Activated T-cell treated with anti-CD3 and anti-CD28 coated beads, Interleukin-2, amount 50 U/mL, for 4 hours (primary cell): ENCODE measurements at regions not wholly inside any gene's neighbourhood (a gene's known extent, or its start where the extent isn't known, plus 50 kb on each side); places are given as distances from the start of the nearest gene placed in this dataset.
"Not testable (repeated sequence)": the region's sequence is repeated elsewhere in the genome, so short reads cannot be mapped to it uniquely, and the experiment has no call there.

Source experiments
- ATAC-seq, 2 donors: fragments of 200-7000 bp; cut with Tn5 transposase; one replicate each; pipeline ENCODE4 v1.10.0; 2021
- DNase-seq: peaks from one replicate; pipeline ENCODE4 v3.0.0-alpha.2; 2020
- H3K27me3 Mint-ChIP-seq: one replicate; pipeline ENCODE4 v1.8.0; 2021; ENCODE audit warnings: low read depth, mixed read lengths
- H3K36me3 Mint-ChIP-seq: one replicate; pipeline ENCODE4 v1.8.0; 2022; ENCODE audit warnings: mixed read lengths; ENCODE audit not compliant: insufficient read depth
- H3K4me1 Mint-ChIP-seq: one replicate; pipeline ENCODE4 v1.8.0; 2021; ENCODE audit warnings: low read depth, mixed read lengths
- H3K4me3 Mint-ChIP-seq: one replicate; pipeline ENCODE4 v1.8.0; 2021; ENCODE audit warnings: mild to moderate bottlenecking, moderate library complexity, mixed read lengths
- H3K9me3 Mint-ChIP-seq: one replicate; pipeline ENCODE4 v1.8.0; 2021; ENCODE audit warnings: mixed read lengths

- Mint-ChIP-seq H3K9me3 (no peaks in the 10 kb centered on the region), H3K4me1 (no peaks in the 10 kb centered on the region), H3K4me3 (no peak overlapping the region), H3K27me3 (no peaks in the 10 kb centered on the region), H3K36me3 (no peaks in the 10 kb centered on the region)
- ATAC-seq (no peak), DNase-seq (no peak)
Measured at GRCh38 chr2:53035153-53035552, 732.5 kb upstream of the CHAC2 start.

GRCh38 chr2:53033411-53033810, 734.2 kb upstream of the CHAC2 start:
- ATAC-seq (no peak), DNase-seq (no peak)
- Mint-ChIP-seq H3K4me1 (no peaks in the 10 kb centered on the region), H3K4me3 (no peak overlapping the region), H3K36me3 (no peaks in the 10 kb centered on the region), H3K27me3 (no peaks in the 10 kb centered on the region), H3K9me3 (no peaks in the 10 kb centered on the region)

- Mint-ChIP-seq H3K9me3 (peaks cover 4% of the 10 kb centered on the region), H3K4me1 (no peaks in the 10 kb centered on the region), H3K27me3 (no peaks in the 10 kb centered on the region), H3K4me3 (no peak overlapping the region), H3K36me3 (no peaks in the 10 kb centered on the region)
- DNase-seq, result no peak
- no peak for ATAC-seq
Measured at GRCh38 chr2:53028746-53029423, 738.7 kb upstream of the CHAC2 start.

GRCh38 chr2:53028225-53028624, 739.4 kb upstream of the CHAC2 start:
- peaks cover 9% of the 10 kb centered on the region for H3K9me3 Mint-ChIP-seq
- no peaks in the 10 kb centered on the region for H3K4me1 Mint-ChIP-seq
- DNase-seq, result no peak
- H3K36me3 Mint-ChIP-seq, result no peaks in the 10 kb centered on the region
- H3K4me3 Mint-ChIP-seq, result no peak overlapping the region
- H3K27me3 Mint-ChIP-seq, result peaks cover 4% of the 10 kb centered on the region
- no peak for ATAC-seq

GRCh38 chr2:53022248-53022647, 745.4 kb upstream of the CHAC2 start:
- not testable (repeated sequence) for H3K4me3 Mint-ChIP-seq, H3K4me1 Mint-ChIP-seq, ATAC-seq, DNase-seq, H3K27me3 Mint-ChIP-seq, H3K36me3 Mint-ChIP-seq
- H3K9me3 Mint-ChIP-seq, result peaks cover 10% of the 10 kb centered on the region

GRCh38 chr2:53021828-53022227, 745.8 kb upstream of the CHAC2 start:
- Mint-ChIP-seq H3K27me3 (peaks cover 4% of the 10 kb centered on the region), H3K36me3 (no peaks in the 10 kb centered on the region), H3K4me1 (no peaks in the 10 kb centered on the region), H3K4me3 (no peak overlapping the region), H3K9me3 (peaks cover 10% of the 10 kb centered on the region)
- DNase-seq (no peak), ATAC-seq (no peak)

GRCh38 chr2:53021292-53021691, 746.3 kb upstream of the CHAC2 start:
- ATAC-seq, result no peak
- Mint-ChIP-seq H3K4me1 (no peaks in the 10 kb centered on the region), H3K9me3 (peaks cover 10% of the 10 kb centered on the region)

GRCh38 chr2:53018825-53019425, 748.7 kb upstream of the CHAC2 start:
- DNase-seq, result no peak
- Mint-ChIP-seq H3K27me3 (peaks cover 4% of the 10 kb centered on the region), H3K4me3 (no peak overlapping the region), H3K36me3 (no peaks in the 10 kb centered on the region), H3K4me1 (no peaks in the 10 kb centered on the region), H3K9me3 (peaks cover 10% of the 10 kb centered on the region)
- no peak for ATAC-seq

More at GRCh38 chr2:53021292-53021691, 746.3 kb upstream of the CHAC2 start:
- DNase-seq, result no peak
- Mint-ChIP-seq H3K4me3 (no peak overlapping the region), H3K36me3 (no peaks in the 10 kb centered on the region), H3K27me3 (peaks cover 4% of the 10 kb centered on the region)

GRCh38 chr2:53006980-53007379, 760.6 kb upstream of the CHAC2 start:
- Mint-ChIP-seq H3K4me3 (no peak overlapping the region), H3K9me3 (peaks cover 3% of the 10 kb centered on the region), H3K36me3 (no peaks in the 10 kb centered on the region), H3K4me1 (no peaks in the 10 kb centered on the region), H3K27me3 (peaks cover 2% of the 10 kb centered on the region)
- ATAC-seq, result no peak
- no peak for DNase-seq

GRCh38 chr2:53004413-53004812, 763.2 kb upstream of the CHAC2 start:
- H3K27me3 Mint-ChIP-seq, result peaks cover 2% of the 10 kb centered on the region
- no peaks in the 10 kb centered on the region for H3K36me3 Mint-ChIP-seq
- ATAC-seq (no peak), DNase-seq (no peak)
- H3K4me1 Mint-ChIP-seq, result no peaks in the 10 kb centered on the region
- peaks cover 2% of the 10 kb centered on the region for H3K9me3 Mint-ChIP-seq
- no peak overlapping the region for H3K4me3 Mint-ChIP-seq

GRCh38 chr2:52995424-52995823, 772.2 kb upstream of the CHAC2 start:
- H3K9me3 Mint-ChIP-seq, result peaks cover 9% of the 10 kb centered on the region
- no peaks in the 10 kb centered on the region for H3K27me3 Mint-ChIP-seq
- no peak overlapping the region for H3K4me3 Mint-ChIP-seq
- H3K36me3 Mint-ChIP-seq, result no peaks in the 10 kb centered on the region
- DNase-seq, result no peak
- ATAC-seq, result no peak
- no peaks in the 10 kb centered on the region for H3K4me1 Mint-ChIP-seq

GRCh38 chr2:52976143-52976949, 791.3 kb upstream of the CHAC2 start:
- Mint-ChIP-seq H3K4me3 (no peak overlapping the region), H3K27me3 (no peaks in the 10 kb centered on the region), H3K4me1 (no peaks in the 10 kb centered on the region), H3K36me3 (no peaks in the 10 kb centered on the region), H3K9me3 (no peaks in the 10 kb centered on the region)
- ATAC-seq, result no peak
- no peak for DNase-seq

- Mint-ChIP-seq H3K4me3 (no peak overlapping the region), H3K9me3 (no peaks in the 10 kb centered on the region), H3K27me3 (no peaks in the 10 kb centered on the region), H3K4me1 (no peaks in the 10 kb centered on the region), H3K36me3 (no peaks in the 10 kb centered on the region)
- ATAC-seq (no peak), DNase-seq (no peak)
Measured at GRCh38 chr2:52974127-52974526, 793.5 kb upstream of the CHAC2 start.

- H3K36me3 Mint-ChIP-seq, result no peaks in the 10 kb centered on the region
- no peaks in the 10 kb centered on the region for H3K9me3 Mint-ChIP-seq
- no peak for DNase-seq
- no peaks in the 10 kb centered on the region for H3K4me1 Mint-ChIP-seq
- H3K4me3 Mint-ChIP-seq, result no peak overlapping the region
- no peak for ATAC-seq
- H3K27me3 Mint-ChIP-seq, result no peaks in the 10 kb centered on the region
Measured at GRCh38 chr2:52970642-52971041, 797.0 kb upstream of the CHAC2 start.

GRCh38 chr2:52968043-52968442, 799.6 kb upstream of the CHAC2 start:
- no peaks in the 10 kb centered on the region for H3K27me3 Mint-ChIP-seq
- H3K36me3 Mint-ChIP-seq, result no peaks in the 10 kb centered on the region
- ATAC-seq, result no peak
- no peak overlapping the region for H3K4me3 Mint-ChIP-seq
- H3K9me3 Mint-ChIP-seq, result no peaks in the 10 kb centered on the region
- no peak for DNase-seq
- H3K4me1 Mint-ChIP-seq, result no peaks in the 10 kb centered on the region
